GM04504 (cell line): ENCODE measurements at regions not wholly inside any gene's neighbourhood (a gene's known extent, or its start where the extent isn't known, plus 50 kb on each side); places are given as distances from the start of the nearest gene placed in this dataset.
"Not testable (repeated sequence)": the region's sequence is repeated elsewhere in the genome, so short reads cannot be mapped to it uniquely, and the experiment has no call there.

Experiments
- DNase-seq: peaks from one replicate; pipeline ENCODE4 v3.0.0-alpha.2; 2012; ENCODE audit warnings: low read depth

DNA sequence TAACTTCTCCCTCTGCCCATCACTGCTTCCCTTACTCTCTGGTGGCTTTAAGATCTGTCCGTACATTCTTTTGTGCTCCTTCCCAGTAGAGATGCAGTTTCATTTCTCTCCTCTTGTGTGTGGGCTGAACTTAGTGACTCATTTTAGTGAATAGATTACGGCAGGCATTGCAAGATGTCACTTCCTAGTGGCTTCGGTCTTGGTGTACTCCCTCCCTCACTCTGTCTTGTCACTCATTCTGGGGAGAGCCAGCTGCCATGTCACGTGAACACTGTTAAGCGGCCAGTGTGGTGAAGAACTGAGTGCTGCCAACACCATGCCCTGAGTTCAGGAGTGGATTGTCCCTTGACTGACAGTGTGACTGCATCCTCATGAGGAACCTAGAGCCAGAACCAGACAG is 115.9 kb downstream of the OTOR start:
- DNase-seq = no peak

DNA sequence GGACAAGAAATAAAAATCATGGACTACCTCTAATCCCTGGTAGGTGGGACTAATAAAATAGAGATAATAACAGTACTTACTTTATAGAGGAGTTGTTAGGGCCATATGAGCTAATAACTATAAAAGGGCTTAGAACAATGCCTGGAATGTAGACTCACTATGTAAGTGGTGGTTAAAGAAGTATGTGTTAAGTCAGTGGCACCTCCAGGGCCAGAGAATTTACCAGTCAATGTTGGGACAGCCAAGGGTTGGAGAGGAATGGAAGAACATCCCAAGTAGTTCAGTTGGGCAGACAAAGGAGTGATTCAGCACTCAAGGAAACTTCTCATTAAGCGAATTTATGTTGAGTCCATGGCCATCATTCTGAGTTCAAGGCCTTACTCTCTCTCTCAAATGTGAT is 116.8 kb downstream of the OTOR start:
- no peak for DNase-seq

GRCh38 chr20:16865406-16865805 is 117.2 kb downstream of the OTOR start:
- no peak for DNase-seq

GRCh38 chr20:16873124-16873523 is 125.0 kb downstream of the OTOR start:
- not testable (repeated sequence) for DNase-seq

DNA sequence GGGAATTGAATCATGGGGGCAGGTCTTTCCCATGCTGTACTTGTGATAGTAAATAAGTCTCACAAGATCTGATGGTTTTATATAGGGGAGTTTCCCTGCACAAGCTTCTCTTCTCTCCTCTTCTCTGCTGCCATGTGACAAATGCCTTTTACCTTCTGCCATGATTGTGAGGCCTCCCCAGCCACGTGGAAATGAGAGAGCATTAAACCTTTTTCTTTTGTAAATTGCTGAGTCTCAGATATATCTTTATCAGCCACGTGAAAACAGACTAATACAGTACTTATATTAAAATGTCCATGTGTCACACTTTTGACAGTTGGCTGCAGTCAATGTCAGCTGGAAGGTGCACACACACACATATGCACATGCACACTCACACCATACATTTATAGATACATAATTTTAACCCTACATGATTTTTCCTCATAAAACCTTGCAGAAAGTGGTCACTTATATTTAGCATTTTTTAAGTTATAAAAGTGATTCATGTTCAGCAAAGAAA is 128.9 kb downstream of the OTOR start:
- no peak for DNase-seq

GRCh38 chr20:16885746-16886145 is 137.6 kb downstream of the OTOR start:
- no peak for DNase-seq

DNA sequence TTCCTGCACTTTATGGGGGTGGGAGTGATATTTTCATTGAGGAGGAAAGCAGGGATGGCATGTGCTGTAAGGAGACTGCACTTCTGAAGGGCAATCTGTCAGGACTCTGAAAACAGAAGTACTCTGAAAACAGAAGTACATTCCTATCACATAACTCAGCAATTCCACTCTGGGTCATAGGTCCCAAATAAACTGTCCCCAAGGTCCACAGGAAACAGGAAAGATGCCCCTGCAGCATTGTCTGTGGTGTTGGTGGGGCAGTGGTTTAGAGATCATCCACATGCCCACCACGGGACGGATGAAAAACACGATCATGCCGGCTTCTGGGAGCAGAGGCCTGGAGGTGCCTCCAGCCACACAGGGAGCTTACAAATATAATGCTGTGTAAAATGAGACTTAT is 150.3 kb downstream of the OTOR start:
- DNase-seq = no peak

- no peak for DNase-seq
These were observed 154.5 kb downstream of the OTOR start for GRCh38 chr20:16902662-16903061.

GRCh38 chr20:16904751-16905150 is 156.6 kb downstream of the OTOR start:
- DNase-seq = no peak

- no peak for DNase-seq
These were observed 166.1 kb downstream of the OTOR start for GRCh38 chr20:16914277-16914676.

GRCh38 chr20:16916165-16916564 is 168.0 kb downstream of the OTOR start:
- no peak for DNase-seq

GRCh38 chr20:16917636-16918035 is 169.5 kb downstream of the OTOR start:
- DNase-seq = no peak

DNA sequence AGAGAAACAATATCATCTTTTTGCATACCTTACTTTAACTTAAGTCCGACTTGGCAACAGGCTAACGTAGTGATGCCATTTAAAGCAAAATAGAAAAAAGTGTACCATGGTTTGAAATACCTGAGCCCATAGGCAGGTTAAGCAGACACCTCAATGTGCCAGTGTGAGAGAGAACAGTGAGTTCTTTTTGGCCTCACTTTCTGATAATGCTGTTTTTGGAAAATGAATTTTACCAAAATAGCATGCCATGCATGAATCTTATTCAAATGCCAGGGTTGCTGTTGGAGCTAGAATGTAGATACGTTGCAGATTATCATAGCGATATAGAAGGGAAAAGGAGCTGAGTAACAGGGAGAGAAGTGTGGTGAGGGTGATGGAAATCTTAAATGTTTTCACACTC is 170.2 kb downstream of the OTOR start:
- DNase-seq = no peak

- no peak for DNase-seq
These were observed 171.7 kb downstream of the OTOR start for GRCh38 chr20:16919841-16920240.

DNA sequence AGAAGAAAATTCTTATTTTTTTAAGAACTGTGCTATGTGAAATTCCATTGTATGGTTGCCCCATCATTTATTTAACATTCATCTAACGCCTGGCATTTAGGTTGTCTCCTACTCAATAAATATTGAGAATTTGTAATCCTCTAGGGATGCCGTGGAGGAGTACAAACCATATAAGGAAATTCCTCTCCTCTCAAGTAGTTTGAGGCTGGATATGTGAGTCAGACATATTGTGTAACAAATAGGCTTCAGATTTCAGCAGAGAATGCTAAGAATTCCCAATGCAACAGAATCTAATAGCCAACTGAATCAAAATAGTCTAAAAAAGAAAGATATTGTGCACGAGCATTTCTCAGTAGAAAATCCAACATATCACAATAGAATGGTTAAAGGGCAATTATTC is 174.7 kb downstream of the OTOR start:
- DNase-seq = peak; percentile 79

DNA sequence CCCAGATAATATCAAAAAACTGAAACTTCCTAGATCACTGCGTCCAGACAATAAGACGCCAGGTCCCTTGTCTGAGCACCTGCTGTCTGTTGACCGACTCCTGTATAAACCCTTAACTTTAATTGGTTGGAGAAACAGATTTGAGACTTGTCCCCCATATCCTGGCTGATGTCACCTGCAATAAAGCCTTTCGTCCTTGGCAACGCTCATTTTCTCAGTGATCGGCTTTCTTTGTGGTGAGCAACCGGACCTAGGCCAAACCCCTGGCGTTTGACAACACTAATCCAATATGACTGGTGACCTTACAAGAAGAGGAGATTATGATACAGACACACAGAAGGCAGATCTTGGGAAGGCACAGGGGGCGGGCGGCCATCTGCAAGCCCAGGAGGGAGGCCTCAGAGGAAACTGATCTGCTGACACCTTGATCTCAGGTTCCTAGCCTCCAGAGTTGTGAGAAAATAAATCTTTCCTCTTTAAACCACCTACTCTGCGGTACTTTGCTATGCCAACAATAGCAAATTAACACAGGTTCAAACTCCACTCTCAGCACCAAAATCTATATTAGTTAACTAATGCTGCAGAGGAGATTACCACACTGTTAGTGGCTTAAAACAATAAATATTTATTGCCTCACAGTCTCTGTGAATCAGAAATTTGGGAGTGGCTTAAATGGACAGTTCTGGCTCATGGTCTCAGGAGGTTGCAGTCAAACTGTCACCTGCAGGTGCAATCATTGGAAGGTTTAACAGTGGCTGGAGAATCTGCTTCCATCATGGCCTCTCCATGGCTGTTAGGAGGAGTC is 178.7 kb downstream of the OTOR start:
- no peak for DNase-seq

DNA sequence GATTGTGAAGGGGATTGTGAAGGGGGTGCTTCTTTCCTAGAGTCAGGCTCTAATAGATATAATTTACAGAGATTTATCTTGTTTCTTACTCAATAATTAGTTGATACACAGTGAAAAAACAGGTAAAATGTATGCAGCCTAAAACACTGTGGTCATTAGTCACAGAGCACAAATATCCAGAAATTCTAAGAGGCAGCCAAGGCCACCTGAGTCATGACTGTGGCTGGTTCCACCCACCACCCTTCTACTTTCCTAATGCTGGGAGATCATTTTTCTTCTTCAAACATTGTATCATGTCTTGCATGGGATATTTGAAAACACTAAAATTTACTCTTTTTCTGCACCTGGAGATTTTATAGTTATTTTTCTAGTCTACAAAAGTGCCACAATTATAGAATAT is 181.6 kb downstream of the OTOR start:
- DNase-seq = no peak

GRCh38 chr20:16930656-16931055 is 182.5 kb downstream of the OTOR start:
- no peak for DNase-seq

- no peak for DNase-seq
These were observed 190.9 kb downstream of the OTOR start for GRCh38 chr20:16939051-16939450.

GRCh38 chr20:16940701-16941100 is 192.5 kb downstream of the OTOR start:
- no peak for DNase-seq

DNA sequence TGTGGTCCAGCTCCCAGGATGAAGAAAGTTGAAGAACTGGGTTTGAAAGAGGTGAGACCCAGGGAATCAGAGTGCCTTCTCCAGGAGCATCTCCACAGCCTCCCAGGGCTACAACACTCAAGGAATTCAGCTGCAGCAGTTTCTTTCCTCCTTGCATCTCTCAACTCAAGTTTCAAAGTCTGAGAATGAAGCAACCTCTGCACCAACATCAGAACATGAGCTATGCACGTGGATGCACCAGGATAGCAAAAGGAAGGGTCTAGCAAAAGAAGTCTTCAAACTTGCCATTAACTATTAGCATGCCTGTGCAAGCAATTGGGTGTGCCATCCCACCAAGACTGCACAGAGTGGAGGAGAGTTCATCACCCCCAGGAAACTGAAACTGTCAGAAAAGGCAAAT is 193.9 kb downstream of the OTOR start:
- no peak for DNase-seq

DNA sequence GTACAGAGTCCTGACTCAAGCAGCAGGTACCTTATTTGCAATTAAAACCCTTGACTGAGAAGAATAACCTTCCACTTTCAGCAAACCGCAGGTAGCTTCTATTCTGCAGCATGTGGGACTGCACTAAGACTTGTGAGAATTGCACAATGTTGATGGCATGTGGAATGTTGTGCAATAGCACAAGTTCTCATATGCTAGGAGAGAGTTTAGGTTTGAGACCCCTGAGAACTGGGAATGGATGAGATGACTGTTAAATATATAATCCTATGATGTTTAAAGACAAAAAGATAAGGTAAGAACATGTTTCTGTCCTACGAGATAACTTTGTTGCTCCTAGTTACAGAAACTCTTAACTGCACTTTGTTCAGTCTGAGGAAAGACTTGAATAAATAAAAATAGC is 194.6 kb downstream of the OTOR start:
- DNase-seq = no peak

DNA sequence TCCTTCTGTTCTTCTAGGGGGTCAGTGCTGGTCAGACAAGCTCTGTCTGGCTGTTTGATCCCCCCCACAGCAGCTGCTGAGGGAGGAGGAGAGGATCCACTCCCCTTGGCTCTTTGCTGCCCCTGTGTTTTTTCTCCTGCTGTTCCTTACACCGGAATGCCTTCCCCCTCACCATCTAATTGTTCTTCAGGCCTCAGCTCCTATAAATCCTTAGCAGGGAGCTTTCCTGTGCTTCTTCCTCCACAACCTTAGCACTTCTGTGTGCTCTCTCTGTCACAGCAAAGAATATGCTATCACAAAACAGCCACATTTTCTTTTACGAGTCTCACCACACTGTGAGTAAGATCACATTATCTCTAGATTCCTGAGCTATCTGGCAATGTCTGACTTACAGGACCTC is 196.6 kb downstream of the OTOR start:
- no peak for DNase-seq

GRCh38 chr20:16945619-16946018 is 197.5 kb downstream of the OTOR start:
- DNase-seq = no peak
